Activated naive CD4-positive, alpha-beta T cell treated with anti-CD3 and anti-CD28 coated beads, Interleukin-2, amount 10 ng/mL, durations not matched to agents 7 days and 5 days (primary cell): ENCODE measurements at regions not wholly inside any gene's neighbourhood (a gene's known extent, or its start where the extent isn't known, plus 50 kb on each side); places are given as distances from the start of the nearest gene placed in this dataset.
"Not testable (repeated sequence)": the region's sequence is repeated elsewhere in the genome, so short reads cannot be mapped to it uniquely, and the experiment has no call there.

Source experiments
- CTCF ChIA-PET: fragments of 350-600 bp; sonication (Branson Sonifier 250); formaldehyde crosslinking; loops from one replicate; lab custom pipeline; 2021; ENCODE audit warnings: antibody characterized with exemption; lab: Charles Lee
- DNase-seq: peaks from one replicate; pipeline ENCODE4 v3.0.0-alpha.2; 2020
- H3K27ac Mint-ChIP-seq: one replicate; pipeline ENCODE4 v1.8.0; 2021; ENCODE audit warnings: mild to moderate bottlenecking, moderate library complexity, mixed read lengths
- H3K27me3 Mint-ChIP-seq: one replicate; pipeline ENCODE4 v1.8.0; 2021; ENCODE audit warnings: mild to moderate bottlenecking, mixed read lengths
- H3K36me3 Mint-ChIP-seq: one replicate; pipeline ENCODE4 v1.8.0; 2021; ENCODE audit warnings: mixed read lengths
- H3K4me1 Mint-ChIP-seq: one replicate; pipeline ENCODE4 v1.8.0; 2021; ENCODE audit warnings: mixed read lengths
- H3K4me3 Mint-ChIP-seq: one replicate; pipeline ENCODE4 v1.8.0; 2021; ENCODE audit warnings: mild to moderate bottlenecking, moderate library complexity, mixed read lengths
- H3K9me3 Mint-ChIP-seq: one replicate; pipeline ENCODE4 v1.8.0; 2021; ENCODE audit warnings: mixed read lengths

DNA sequence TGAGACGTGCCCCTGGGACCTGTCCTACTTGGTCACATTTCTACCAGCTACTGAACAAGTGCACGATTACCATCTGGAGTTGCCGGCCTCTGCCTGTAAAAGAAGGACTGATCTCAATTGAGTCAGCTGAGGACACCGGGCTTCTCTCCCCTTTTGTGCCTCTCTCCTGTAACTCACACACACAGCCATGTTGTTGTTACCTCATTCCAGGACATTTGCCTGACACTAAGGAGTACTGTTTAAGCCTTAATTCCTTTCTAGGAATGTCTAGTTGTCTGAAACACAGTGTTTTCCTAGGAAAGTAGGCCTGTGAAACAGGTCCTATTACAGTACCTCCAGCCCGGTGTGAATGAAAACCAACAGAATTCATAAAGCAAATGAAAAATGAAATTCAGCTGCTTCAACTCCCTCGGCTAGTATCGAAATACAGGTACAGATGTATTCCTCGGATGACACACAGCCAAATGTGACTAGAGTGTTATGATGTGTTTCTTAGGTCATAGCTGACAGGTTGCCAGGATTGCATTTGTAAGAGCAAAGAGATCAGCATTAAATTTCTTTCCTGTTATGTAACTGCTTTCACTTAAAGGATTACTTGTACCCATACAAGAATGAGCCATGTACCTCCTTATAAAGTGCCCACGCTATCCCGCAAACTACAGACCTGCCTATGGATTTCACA, 152.0 kb upstream of the IRS2 start:
- no peak overlapping the region for H3K27ac Mint-ChIP-seq
- no peak for DNase-seq
- CTCF ChIA-PET: no interaction called here
- no peak overlapping the region for H3K4me3 Mint-ChIP-seq
- no peaks in the 10 kb centered on the region for H3K27me3 Mint-ChIP-seq
- H3K4me1 Mint-ChIP-seq: no peaks in the 10 kb centered on the region
- no peaks in the 10 kb centered on the region for H3K36me3 Mint-ChIP-seq
- peaks cover 2% of the 10 kb centered on the region for H3K9me3 Mint-ChIP-seq

DNA sequence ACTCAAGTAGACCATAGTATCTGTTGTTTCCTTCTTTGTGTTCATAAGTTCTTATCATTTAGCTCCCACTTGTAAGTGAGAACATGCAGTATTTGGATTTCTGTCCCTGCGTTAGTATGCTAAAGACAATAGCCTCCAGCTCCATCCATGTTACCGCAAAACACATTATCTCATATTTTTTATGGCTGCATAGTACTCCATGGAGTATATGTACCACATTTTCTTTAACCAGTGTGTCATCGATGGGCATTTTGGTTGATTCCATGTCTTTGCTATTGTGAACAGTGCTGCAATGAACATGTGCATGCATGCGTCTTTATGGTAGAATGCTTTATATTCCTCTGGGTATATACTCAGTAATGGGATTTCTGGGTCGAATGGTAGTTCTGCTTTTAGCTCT, 148.1 kb upstream of the IRS2 start:
- H3K4me1 Mint-ChIP-seq: not testable (repeated sequence)

DNA sequence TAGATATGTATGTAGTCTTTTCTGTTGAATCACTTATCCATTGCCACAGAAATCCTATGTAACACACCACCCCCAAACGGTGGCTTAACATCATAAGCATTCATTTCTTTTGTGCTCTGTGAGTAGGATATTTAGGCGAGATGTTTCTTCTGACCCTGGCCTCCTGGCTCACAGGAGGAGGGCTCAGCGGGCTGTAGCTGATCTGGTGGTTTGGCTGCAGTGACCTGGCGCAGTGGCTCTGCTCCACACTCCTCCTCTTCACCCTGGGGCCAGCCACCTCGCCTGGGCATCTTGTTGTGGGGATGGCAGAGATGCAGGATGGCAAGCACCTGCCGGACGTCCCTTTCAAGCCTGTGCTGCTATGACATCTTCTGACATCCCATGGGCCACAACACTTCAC, 147.1 kb upstream of the IRS2 start:
- no peak overlapping the region for H3K27ac Mint-ChIP-seq
- no peaks in the 10 kb centered on the region for H3K9me3 Mint-ChIP-seq
- no peaks in the 10 kb centered on the region for H3K4me1 Mint-ChIP-seq
- no peak for DNase-seq
- no peaks in the 10 kb centered on the region for H3K36me3 Mint-ChIP-seq
- H3K27me3 Mint-ChIP-seq: no peaks in the 10 kb centered on the region
- CTCF ChIA-PET: no interaction called here
- H3K4me3 Mint-ChIP-seq: no peak overlapping the region

More for the DNA sequence above, 148.1 kb upstream of the IRS2 start:
- H3K4me3 Mint-ChIP-seq, H3K36me3 Mint-ChIP-seq, H3K27ac Mint-ChIP-seq, H3K9me3 Mint-ChIP-seq, CTCF ChIA-PET, DNase-seq, H3K27me3 Mint-ChIP-seq: not testable (repeated sequence)

DNA sequence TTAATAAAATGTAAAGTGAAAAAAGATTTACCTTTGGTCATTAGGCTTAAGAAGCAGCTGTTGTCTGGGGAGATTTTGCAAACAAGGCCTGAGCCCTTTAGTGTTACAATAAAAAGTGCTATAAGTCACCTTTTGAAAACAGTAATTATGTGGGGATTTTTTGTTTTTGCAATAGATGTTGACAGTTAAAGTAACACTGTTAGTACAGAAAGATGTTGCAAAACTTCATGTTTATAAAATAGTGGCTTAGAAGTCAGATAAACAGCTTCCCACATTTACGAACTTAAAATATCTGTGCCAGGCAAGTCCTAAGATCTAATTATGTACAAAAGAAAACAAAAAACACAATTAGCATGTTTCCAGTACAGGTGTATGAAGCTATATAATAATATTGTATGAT, 138.0 kb upstream of the IRS2 start:
- no peak for DNase-seq
- Mint-ChIP-seq H3K27me3 (no peaks in the 10 kb centered on the region), H3K4me1 (no peaks in the 10 kb centered on the region), H3K9me3 (no peaks in the 10 kb centered on the region), H3K36me3 (no peaks in the 10 kb centered on the region), H3K4me3 (no peak overlapping the region), H3K27ac (no peak overlapping the region)
- CTCF ChIA-PET: no interaction called here

DNA sequence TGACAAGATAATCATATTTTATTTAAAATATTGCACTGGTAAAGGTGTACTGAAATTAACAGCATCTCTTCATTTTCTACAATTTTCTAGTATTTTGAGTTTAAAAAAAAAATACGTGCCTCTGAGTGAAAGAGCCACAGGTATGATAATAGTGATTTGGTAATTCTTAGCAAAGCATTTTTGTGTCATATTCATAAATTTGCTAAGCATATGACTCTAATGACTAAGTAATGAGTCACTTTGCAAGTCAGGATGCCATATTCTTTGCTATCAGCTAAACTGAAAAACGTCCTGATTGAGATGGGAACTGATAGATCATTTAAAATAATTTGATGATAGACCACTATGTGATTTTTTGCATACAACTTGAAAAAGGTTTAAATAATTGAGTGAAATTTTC, 136.1 kb upstream of the IRS2 start:
- Mint-ChIP-seq H3K27me3 (no peaks in the 10 kb centered on the region), H3K36me3 (no peaks in the 10 kb centered on the region), H3K27ac (no peak overlapping the region), H3K9me3 (no peaks in the 10 kb centered on the region), H3K4me3 (no peak overlapping the region), H3K4me1 (no peaks in the 10 kb centered on the region)
- no peak for DNase-seq
- CTCF ChIA-PET: no interaction called here

DNA sequence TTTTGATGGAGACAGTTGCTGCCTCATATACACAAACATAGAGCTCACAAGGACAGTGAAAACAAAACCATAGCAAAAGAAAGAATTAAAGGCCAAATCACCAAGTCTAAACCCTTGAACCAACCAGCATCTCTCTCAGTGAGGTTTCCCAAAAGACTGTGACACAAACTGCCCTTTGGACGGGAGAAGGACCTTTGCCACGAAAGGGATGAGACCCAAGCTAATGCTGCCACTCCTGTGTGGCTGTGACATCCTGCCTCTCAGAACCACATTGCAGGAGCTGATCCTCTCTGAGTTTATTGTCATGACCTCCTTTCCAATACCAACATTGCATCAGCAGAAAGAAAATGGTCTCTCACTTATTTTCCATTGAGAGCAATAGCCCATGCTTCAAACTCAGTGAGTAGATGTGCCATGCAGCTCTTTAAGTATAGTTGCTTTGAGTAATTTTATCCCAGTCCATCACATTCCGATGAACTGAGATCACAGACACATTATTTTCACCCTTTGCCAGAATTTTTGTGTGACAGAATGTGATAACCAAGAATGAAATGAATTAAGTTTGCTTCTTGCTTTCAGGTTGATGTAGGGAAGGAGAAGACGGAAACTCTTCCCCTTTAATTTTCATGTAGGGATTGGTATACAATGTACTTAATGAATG, 133.5 kb upstream of the IRS2 start:
- H3K27me3 Mint-ChIP-seq: no peaks in the 10 kb centered on the region
- H3K36me3 Mint-ChIP-seq: no peaks in the 10 kb centered on the region
- H3K4me1 Mint-ChIP-seq: no peaks in the 10 kb centered on the region
- no peak overlapping the region for H3K4me3 Mint-ChIP-seq
- no peak overlapping the region for H3K27ac Mint-ChIP-seq
- DNase-seq: no peak
- H3K9me3 Mint-ChIP-seq: no peaks in the 10 kb centered on the region
- CTCF ChIA-PET: no interaction called here

DNA sequence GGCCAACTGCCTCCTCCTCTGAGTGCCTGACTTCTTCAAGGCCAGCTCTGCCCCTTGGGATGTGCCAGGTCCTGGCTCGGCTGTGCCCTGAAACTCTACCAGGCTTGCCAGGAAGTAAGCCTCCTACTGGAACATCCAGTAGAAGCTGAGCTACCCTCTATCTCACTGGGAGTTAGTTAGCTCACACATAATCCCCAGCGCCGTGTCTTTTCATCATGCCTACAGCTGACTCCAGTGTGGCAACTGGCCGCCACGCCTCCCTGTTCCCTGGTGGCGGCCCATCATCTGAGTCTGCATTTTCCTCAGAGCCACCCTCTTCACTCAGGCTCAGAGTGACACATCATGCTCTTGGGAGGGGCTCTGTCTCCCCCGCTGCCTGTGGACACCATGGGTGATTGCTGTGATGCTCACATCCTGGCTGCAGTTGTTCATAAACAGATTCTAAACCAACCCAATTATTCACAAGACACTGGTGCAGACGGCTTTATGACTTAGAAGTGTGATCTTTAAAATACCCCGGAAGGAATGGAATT, 131.9 kb upstream of the IRS2 start:
- no peak overlapping the region for H3K4me3 Mint-ChIP-seq
- H3K9me3 Mint-ChIP-seq: no peaks in the 10 kb centered on the region
- no peaks in the 10 kb centered on the region for H3K4me1 Mint-ChIP-seq
- no peak overlapping the region for H3K27ac Mint-ChIP-seq
- CTCF ChIA-PET: no interaction called here
- H3K27me3 Mint-ChIP-seq: no peaks in the 10 kb centered on the region
- H3K36me3 Mint-ChIP-seq: no peaks in the 10 kb centered on the region
- DNase-seq: no peak

DNA sequence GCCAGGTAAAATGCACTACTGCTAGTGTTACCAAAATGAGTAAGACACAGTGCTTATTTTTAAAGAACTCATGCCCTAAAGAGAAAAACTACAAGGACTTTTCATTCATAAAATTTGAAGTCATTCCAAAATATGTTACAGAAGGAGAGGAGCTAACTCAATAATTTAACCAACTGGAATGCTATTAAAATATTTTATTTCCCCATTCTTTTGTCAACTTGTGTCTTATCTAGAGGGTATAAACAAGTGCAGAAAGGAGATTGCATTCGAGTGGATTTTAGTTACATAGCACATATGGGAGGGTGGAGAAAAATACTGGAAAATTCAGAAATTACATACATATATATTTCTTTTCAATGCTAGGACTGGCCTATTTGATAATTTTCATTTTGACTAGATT, 131.0 kb upstream of the IRS2 start:
- Mint-ChIP-seq H3K4me3 (no peak overlapping the region), H3K27ac (no peak overlapping the region), H3K36me3 (no peaks in the 10 kb centered on the region), H3K9me3 (no peaks in the 10 kb centered on the region), H3K4me1 (no peaks in the 10 kb centered on the region), H3K27me3 (no peaks in the 10 kb centered on the region)
- CTCF ChIA-PET: no interaction called here
- DNase-seq: no peak

DNA sequence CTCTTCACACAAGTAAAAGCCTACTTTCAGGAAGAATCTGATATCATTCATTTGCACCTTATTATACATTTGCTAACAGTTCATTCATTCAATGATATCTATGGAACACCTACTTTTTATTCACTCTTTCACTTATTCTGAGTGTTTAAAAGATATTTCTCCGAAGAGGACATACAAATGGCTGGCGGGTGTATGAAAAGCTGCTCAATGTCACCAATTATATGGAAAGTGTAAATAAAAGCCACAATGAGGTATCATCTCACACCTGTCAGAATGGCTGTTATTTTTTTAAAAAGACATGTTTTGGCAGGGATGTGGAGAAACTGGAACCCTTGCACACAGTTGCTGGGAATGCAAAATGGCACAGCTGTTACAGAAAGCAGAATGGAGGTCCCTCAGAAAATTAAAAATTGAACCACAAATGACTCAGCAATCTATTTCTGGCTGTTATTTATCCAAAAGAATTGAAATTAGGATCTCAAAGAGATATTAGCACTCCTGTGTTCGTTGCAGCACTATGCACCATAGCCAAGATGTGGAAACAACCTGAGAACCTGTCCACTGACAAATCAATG, 127.6 kb upstream of the IRS2 start:
- H3K27ac Mint-ChIP-seq: no peak overlapping the region
- no peak for DNase-seq
- H3K4me1 Mint-ChIP-seq: no peaks in the 10 kb centered on the region
- H3K4me3 Mint-ChIP-seq: no peak overlapping the region
- CTCF ChIA-PET: no interaction called here
- peaks cover 4% of the 10 kb centered on the region for H3K27me3 Mint-ChIP-seq
- no peaks in the 10 kb centered on the region for H3K36me3 Mint-ChIP-seq
- H3K9me3 Mint-ChIP-seq: no peaks in the 10 kb centered on the region

DNA sequence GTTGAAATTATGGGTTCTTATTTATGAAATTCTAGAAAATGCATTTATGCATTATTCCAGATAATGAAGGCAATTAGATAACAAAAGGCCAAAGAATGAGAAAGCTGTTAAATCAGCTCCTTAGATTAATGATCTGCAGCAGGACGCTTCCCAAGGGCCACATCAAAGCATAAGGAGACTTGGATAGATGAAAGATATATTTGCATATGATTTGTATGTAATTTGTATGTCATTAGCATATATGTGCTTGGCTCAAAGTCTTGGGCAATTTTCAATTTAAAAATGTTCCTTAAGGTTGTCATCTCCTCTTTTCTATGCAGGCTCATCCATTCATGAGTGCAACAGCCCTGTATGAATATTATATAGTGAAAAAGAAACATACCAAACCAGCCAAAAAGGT, 126.8 kb upstream of the IRS2 start:
- no peak overlapping the region for H3K27ac Mint-ChIP-seq
- H3K9me3 Mint-ChIP-seq: no peaks in the 10 kb centered on the region
- no peaks in the 10 kb centered on the region for H3K36me3 Mint-ChIP-seq
- CTCF ChIA-PET: no interaction called here
- DNase-seq: no peak
- no peak overlapping the region for H3K4me3 Mint-ChIP-seq
- peaks cover 4% of the 10 kb centered on the region for H3K27me3 Mint-ChIP-seq
- no peaks in the 10 kb centered on the region for H3K4me1 Mint-ChIP-seq

DNA sequence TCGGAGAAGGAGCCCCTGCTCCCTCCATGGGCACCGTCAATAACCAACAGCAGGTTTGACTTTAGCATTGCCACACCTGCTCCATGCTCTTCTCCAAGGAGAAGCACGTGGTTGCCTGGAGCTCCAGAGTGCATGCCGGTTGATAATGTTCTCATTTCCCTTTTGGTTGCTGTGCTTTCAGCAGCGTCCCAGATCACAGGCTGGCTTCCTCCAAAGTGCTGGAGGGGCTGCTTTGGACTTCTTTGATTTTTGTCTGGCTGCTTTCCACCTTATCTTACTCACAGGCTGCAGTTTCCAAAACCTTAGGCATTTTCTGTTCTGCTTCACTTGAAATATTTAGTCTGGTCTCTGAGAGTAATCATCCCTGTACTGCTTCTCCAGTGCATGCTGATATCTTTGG, 123.8 kb upstream of the IRS2 start:
- peaks cover 4% of the 10 kb centered on the region for H3K27me3 Mint-ChIP-seq
- no peak overlapping the region for H3K27ac Mint-ChIP-seq
- H3K4me3 Mint-ChIP-seq: no peak overlapping the region
- H3K9me3 Mint-ChIP-seq: peaks cover 2% of the 10 kb centered on the region
- no peaks in the 10 kb centered on the region for H3K36me3 Mint-ChIP-seq
- CTCF ChIA-PET: no interaction called here
- no peaks in the 10 kb centered on the region for H3K4me1 Mint-ChIP-seq
- no peak for DNase-seq

DNA sequence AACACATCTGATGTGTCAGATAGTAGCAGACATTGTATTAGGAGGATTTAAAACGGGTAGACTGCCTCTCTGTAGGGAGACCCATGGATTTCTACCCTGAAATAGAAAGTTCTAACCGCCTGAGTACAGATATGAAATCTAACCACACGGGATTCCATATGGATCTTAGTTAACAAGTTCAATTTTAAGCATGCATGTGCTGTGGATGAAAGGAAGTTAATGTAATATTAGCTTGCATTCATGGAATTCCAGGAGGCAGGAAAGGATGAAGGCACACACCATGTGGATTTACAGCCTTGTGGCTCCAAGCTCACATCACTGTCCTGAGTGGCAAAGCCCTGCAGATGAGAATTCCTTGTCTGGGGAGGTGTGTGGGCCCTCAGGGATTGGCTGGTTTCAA, 120.6 kb upstream of the IRS2 start:
- no peak for DNase-seq
- H3K4me3 Mint-ChIP-seq: no peak overlapping the region
- H3K9me3 Mint-ChIP-seq: peaks cover 2% of the 10 kb centered on the region
- H3K27me3 Mint-ChIP-seq: peaks cover 4% of the 10 kb centered on the region
- no peaks in the 10 kb centered on the region for H3K4me1 Mint-ChIP-seq
- H3K36me3 Mint-ChIP-seq: no peaks in the 10 kb centered on the region
- CTCF ChIA-PET: no interaction called here
- H3K27ac Mint-ChIP-seq: no peak overlapping the region

DNA sequence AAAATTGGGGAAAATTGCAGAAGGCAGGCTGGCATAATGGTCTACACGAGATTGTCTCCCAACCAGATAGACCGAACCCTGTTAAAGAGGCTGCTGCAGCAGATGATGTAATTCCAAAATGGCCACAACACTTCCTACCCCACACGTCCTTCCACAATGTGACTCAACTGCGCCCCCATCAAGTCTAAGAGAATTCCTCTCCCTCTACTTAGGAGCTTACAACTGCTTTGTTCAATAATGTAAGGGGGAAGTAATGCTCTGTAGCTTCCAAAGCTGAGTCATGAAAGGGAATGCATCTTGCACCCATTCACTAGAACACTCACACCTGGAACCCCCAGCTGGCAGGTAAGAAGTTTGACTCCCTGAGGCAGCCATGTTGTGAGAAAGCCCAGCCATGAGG, 117.8 kb upstream of the IRS2 start:
- no peak for DNase-seq
- Mint-ChIP-seq H3K9me3 (peaks cover 2% of the 10 kb centered on the region), H3K4me1 (no peaks in the 10 kb centered on the region), H3K27ac (no peak overlapping the region), H3K27me3 (peaks cover 4% of the 10 kb centered on the region), H3K36me3 (no peaks in the 10 kb centered on the region), H3K4me3 (no peak overlapping the region)
- CTCF ChIA-PET: no interaction called here

DNA sequence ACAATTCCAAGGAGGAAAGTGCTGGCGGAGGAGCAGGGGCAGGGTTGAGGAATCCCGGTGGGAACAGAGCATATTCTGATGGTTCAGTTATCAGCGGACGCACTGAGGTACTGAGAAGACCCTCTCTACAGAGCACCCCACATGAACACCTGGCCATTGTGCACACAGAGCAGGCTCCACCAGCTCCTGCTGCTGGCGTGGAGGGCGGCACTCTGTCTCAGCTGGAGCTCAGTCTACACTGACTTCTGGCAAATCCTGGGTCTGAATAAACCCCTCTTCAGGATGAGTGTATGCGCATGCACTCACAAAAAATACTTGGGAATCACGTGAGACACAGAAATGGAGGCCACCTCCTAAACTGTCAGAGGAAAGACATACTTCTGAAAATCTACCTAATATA, 114.4 kb upstream of the IRS2 start:
- DNase-seq: no peak
- Mint-ChIP-seq H3K4me3 (no peak overlapping the region), H3K4me1 (no peaks in the 10 kb centered on the region), H3K27ac (no peak overlapping the region), H3K9me3 (no peaks in the 10 kb centered on the region), H3K27me3 (peaks cover 4% of the 10 kb centered on the region), H3K36me3 (no peaks in the 10 kb centered on the region)
- CTCF ChIA-PET: no interaction called here

DNA sequence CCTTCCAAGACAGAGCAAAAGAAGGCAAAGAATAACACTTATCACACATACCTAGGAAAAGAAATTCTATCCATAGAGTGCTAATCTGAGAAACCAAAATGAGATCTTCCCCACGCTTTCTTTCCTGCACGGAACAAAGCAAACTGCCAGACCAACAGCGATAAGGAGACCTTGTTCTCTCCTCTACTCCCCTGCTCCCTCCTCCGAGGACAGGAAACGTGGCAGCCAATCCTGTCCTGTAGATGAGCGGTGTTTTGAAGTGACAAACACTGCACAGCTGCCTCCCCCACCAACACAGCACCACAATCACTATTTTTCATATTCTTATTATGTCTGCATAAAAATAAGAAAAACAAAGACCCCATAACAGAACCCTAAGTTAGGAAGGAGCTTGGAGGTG, 113.9 kb upstream of the IRS2 start:
- Mint-ChIP-seq H3K9me3 (no peaks in the 10 kb centered on the region), H3K4me3 (no peak overlapping the region), H3K36me3 (no peaks in the 10 kb centered on the region), H3K27me3 (peaks cover 4% of the 10 kb centered on the region), H3K27ac (no peak overlapping the region), H3K4me1 (no peaks in the 10 kb centered on the region)
- no peak for DNase-seq
- CTCF ChIA-PET: no interaction called here
